ENCODE measurements at regions not wholly inside any gene's neighbourhood (a gene's known extent, or its start where the extent isn't known, plus 50 kb on each side); places are given as distances from the start of the nearest gene placed in this dataset.
"Not testable (repeated sequence)": the region's sequence is repeated elsewhere in the genome, so short reads cannot be mapped to it uniquely, and the experiment has no call there.

- not testable (repeated sequence) for H3K27ac Mint-ChIP-seq; ATAC-seq (ENCODE audit: low read depth); H3K4me1 Mint-ChIP-seq; H3K9me3 Mint-ChIP-seq; DNase-seq (ENCODE audit: low spot score in 2 of 2); H3K36me3 Mint-ChIP-seq; H3K4me3 Mint-ChIP-seq
- H3K27me3 Mint-ChIP-seq = peaks cover 11% of the 10 kb centered on the region
These were observed 1065.1 kb downstream of the RPIA start for GRCh38 chr2:89756616-89757015.

- not testable (repeated sequence) for DNase-seq (ENCODE audit: low spot score in 2 of 2); H3K4me3 Mint-ChIP-seq; ATAC-seq (ENCODE audit: low read depth); H3K27ac Mint-ChIP-seq; H3K4me1 Mint-ChIP-seq; H3K9me3 Mint-ChIP-seq; H3K36me3 Mint-ChIP-seq
- peaks cover 13% of the 10 kb centered on the region for H3K27me3 Mint-ChIP-seq
These were observed 1067.0 kb downstream of the RPIA start for GRCh38 chr2:89758332-89759026.

GRCh38 chr2:89760762-89761161, 1069.3 kb downstream of the RPIA start:
- H3K4me3 Mint-ChIP-seq; H3K36me3 Mint-ChIP-seq; H3K27ac Mint-ChIP-seq; H3K4me1 Mint-ChIP-seq; H3K9me3 Mint-ChIP-seq; ATAC-seq (ENCODE audit: low read depth); DNase-seq (ENCODE audit: low spot score in 2 of 2): not testable (repeated sequence)
- H3K27me3 Mint-ChIP-seq = peaks cover 17% of the 10 kb centered on the region

- not testable (repeated sequence) for H3K4me1 Mint-ChIP-seq; H3K36me3 Mint-ChIP-seq; H3K9me3 Mint-ChIP-seq; DNase-seq (ENCODE audit: low spot score in 2 of 2); H3K4me3 Mint-ChIP-seq; ATAC-seq (ENCODE audit: low read depth); H3K27ac Mint-ChIP-seq
- H3K27me3 Mint-ChIP-seq = peaks cover 17% of the 10 kb centered on the region
These were observed 1069.7 kb downstream of the RPIA start for GRCh38 chr2:89761171-89761570.

GRCh38 chr2:89761863-89762262, 1070.4 kb downstream of the RPIA start:
- not testable (repeated sequence) for H3K4me1 Mint-ChIP-seq; ATAC-seq (ENCODE audit: low read depth); DNase-seq (ENCODE audit: low spot score in 2 of 2); H3K9me3 Mint-ChIP-seq; H3K27ac Mint-ChIP-seq; H3K36me3 Mint-ChIP-seq; H3K4me3 Mint-ChIP-seq
- peaks cover 22% of the 10 kb centered on the region for H3K27me3 Mint-ChIP-seq

GRCh38 chr2:89762461-89763253, 1071.2 kb downstream of the RPIA start:
- peaks cover 24% of the 10 kb centered on the region for H3K27me3 Mint-ChIP-seq
- not testable (repeated sequence) for DNase-seq (ENCODE audit: low spot score in 2 of 2); H3K4me1 Mint-ChIP-seq

GRCh38 chr2:89763254-89763580, 1071.7 kb downstream of the RPIA start:
- no peak overlapping the region for H3K27ac Mint-ChIP-seq
- peaks cover 26% of the 10 kb centered on the region for H3K27me3 Mint-ChIP-seq
- DNase-seq (ENCODE audit: low spot score in 2 of 2) (peak in 1 of 2 donors; percentile 10), ATAC-seq (ENCODE audit: low read depth) (no peak)
- peaks cover 2% of the 10 kb centered on the region for H3K4me1 Mint-ChIP-seq
- H3K4me3 Mint-ChIP-seq = no peak overlapping the region
- no peaks in the 10 kb centered on the region for H3K36me3 Mint-ChIP-seq
- peaks cover 1% of the 10 kb centered on the region for H3K9me3 Mint-ChIP-seq

More at GRCh38 chr2:89762461-89763253, 1071.2 kb downstream of the RPIA start:
- not testable (repeated sequence) for H3K9me3 Mint-ChIP-seq; H3K36me3 Mint-ChIP-seq; H3K4me3 Mint-ChIP-seq; H3K27ac Mint-ChIP-seq; ATAC-seq (ENCODE audit: low read depth)

GRCh38 chr2:89763581-89764485, 1072.4 kb downstream of the RPIA start:
- peaks cover 2% of the 10 kb centered on the region for H3K4me1 Mint-ChIP-seq
- no peak for ATAC-seq (ENCODE audit: low read depth)
- H3K4me3 Mint-ChIP-seq = no peak overlapping the region
- DNase-seq (ENCODE audit: low spot score in 2 of 2) = no peak
- no peak overlapping the region for H3K27ac Mint-ChIP-seq
- peaks cover 26% of the 10 kb centered on the region for H3K27me3 Mint-ChIP-seq
- H3K36me3 Mint-ChIP-seq = no peaks in the 10 kb centered on the region
- H3K9me3 Mint-ChIP-seq = peaks cover 1% of the 10 kb centered on the region

GRCh38 chr2:89764571-89765360, 1073.3 kb downstream of the RPIA start:
- ATAC-seq (ENCODE audit: low read depth); H3K9me3 Mint-ChIP-seq; H3K4me3 Mint-ChIP-seq; H3K27ac Mint-ChIP-seq; H3K4me1 Mint-ChIP-seq; DNase-seq (ENCODE audit: low spot score in 2 of 2); H3K36me3 Mint-ChIP-seq: not testable (repeated sequence)
- peaks cover 29% of the 10 kb centered on the region for H3K27me3 Mint-ChIP-seq

GRCh38 chr2:89765361-89765718, 1073.9 kb downstream of the RPIA start:
- H3K27me3 Mint-ChIP-seq = peaks cover 30% of the 10 kb centered on the region
- H3K9me3 Mint-ChIP-seq; H3K4me3 Mint-ChIP-seq; DNase-seq (ENCODE audit: low spot score in 2 of 2); H3K27ac Mint-ChIP-seq; H3K4me1 Mint-ChIP-seq; ATAC-seq (ENCODE audit: low read depth); H3K36me3 Mint-ChIP-seq: not testable (repeated sequence)

- H3K9me3 Mint-ChIP-seq; ATAC-seq (ENCODE audit: low read depth); H3K36me3 Mint-ChIP-seq; DNase-seq (ENCODE audit: low spot score in 2 of 2); H3K27ac Mint-ChIP-seq; H3K4me3 Mint-ChIP-seq; H3K4me1 Mint-ChIP-seq: not testable (repeated sequence)
- peaks cover 28% of the 10 kb centered on the region for H3K27me3 Mint-ChIP-seq
These were observed 1074.9 kb downstream of the RPIA start for GRCh38 chr2:89766141-89766990.

- H3K27me3 Mint-ChIP-seq = peaks cover 27% of the 10 kb centered on the region
- not testable (repeated sequence) for H3K4me3 Mint-ChIP-seq; H3K9me3 Mint-ChIP-seq; H3K36me3 Mint-ChIP-seq; ATAC-seq (ENCODE audit: low read depth); H3K4me1 Mint-ChIP-seq; DNase-seq (ENCODE audit: low spot score in 2 of 2); H3K27ac Mint-ChIP-seq
These were observed 1075.6 kb downstream of the RPIA start for GRCh38 chr2:89767058-89767457.

Data from memory B cell (primary cell).